ENCODE measurements at regions not wholly inside any gene's neighbourhood (a gene's known extent, or its start where the extent isn't known, plus 50 kb on each side); places are given as distances from the start of the nearest gene placed in this dataset.
"Not testable (repeated sequence)": the region's sequence is repeated elsewhere in the genome, so short reads cannot be mapped to it uniquely, and the experiment has no call there.

DNA sequence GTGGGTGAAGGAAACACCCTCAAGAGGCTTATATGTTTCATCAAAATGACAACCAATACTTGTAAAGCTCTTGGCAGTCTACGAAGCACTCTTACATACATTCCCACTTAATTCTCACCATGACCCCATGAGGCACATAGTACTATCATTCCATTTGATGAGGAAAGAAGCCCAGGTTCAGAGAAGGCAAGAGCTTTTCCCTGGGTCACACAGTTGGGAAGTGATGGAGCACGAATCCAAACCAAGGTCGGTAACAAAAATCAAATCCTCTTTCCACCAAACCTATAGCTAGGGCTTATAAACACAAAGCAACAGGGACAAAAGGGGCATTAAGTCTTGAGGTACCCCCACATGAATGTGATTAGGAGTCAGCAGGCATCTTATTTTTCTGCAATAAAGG lies 187.1 kb downstream of the UACA start:
- no peak for DNase-seq

DNA sequence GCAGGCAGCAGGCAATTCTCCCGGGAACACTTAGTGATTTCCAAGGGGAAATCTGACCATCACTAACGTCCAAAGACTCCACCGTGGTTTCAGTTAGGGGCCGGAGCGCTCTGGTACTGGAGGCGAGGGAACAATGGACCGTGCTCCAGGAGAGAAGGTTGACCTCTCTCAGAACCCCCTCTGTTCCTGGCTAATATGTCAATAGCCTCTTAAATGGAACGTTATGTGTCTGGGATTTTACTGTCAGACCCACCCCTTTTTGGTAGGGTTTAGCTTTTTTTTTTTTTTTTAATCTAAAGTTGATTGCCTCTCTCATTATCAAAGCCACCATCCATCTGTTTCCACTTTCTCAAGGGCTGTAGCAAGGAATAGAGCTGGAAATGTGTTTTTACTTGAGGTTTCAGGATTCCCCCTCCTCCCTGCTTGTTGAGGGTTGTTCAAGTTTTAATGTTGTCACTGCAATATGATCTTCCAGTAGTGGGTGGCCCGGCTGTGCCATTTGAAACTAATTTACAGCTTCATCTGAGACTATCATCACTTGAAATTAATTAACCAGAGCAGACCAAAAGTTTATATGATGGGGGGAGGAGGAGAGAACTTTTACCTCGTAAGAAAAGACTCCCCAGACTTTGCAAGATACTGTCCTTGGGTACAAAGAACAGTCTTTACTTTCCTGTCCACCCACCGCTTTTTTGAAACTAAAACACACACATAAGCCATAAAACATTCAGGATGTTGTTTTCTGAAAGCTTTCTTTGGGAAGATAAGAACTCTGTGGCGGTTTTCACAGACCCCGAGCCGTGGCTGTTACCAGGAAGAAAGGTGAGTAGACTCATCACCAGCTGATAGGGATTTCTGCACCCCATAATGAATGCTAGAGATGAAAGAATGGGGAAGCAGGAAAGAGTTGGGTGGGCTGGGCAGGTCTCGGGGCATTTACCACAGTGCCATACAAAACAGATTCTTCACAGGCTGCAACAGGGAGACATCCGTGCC lies 187.8 kb downstream of the UACA start:
- no peak for DNase-seq

DNA sequence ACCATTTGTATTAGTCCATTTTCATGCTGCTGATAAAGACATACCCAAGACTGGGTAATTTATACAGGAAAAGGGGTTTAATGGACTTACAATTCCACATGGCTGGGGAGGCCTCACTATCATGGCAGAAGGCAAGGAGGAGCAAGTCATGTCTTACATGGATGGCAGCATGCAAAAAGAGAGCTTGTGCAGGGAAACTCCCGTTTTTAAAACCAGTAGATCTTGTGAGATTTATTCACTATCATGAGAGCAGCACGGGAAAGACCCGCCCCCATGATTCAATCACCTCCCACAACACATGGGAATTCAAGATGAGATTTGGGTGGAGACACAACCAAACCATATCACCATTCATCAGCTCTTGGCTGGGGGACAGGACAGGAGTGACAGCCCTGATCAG lies 189.0 kb downstream of the UACA start:
- not testable (repeated sequence) for DNase-seq

- no peak for DNase-seq
Measured at GRCh38 chr15:70573121-70573850, 190.1 kb downstream of the UACA start.

- no peak for DNase-seq
Measured at GRCh38 chr15:70569714-70570231, 193.6 kb downstream of the UACA start.

DNA sequence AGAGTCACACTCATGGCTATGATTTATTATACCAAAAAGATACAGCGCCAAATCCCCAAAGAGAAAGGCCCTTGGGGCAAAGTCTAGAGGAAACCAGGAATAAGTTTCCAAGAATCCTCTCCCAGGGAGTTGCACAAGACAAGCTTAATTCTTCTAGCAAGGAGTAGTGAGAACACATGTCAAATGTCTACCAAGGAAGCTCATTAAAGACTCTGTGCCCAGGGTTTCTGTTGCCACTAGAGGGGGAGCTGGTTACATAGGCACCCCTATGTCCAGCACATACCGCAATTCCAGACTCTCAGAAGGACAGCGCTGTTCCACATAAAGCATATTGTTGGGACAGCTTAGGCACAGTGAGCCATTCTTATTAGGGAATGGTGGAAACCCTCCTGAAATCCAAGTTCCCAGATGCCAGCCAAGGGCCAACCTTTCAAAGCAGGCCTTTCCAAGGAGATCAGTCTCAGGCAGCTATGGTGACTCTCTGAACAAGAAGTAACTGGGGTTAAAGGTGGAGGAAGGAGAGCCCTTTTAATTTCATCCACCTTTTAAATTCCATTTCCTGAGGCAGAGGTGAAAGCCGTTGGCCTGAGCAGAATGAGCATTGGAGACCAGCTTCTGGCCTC lies 194.2 kb downstream of the UACA start:
- DNase-seq, result no peak

DNA sequence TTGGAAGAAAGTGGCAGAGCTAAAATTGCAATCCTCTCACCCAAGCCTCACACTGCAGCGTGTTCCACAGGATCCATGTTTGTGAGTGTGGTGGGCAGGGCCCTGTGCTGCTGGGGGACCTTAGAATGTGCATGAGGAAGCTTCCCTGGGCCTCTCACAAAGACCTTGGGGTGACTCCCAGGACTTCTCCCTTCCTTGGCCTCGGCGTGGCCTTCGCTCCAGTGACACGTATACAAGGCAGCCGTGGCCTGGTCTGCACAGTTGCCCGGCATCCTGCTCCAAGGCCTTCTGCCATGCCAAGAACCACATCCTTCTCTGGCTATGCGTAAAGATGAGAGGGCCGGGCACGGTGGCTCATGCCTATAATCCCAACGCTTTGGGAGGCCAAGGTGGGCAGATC lies 196.4 kb downstream of the UACA start:
- no peak for DNase-seq

DNA sequence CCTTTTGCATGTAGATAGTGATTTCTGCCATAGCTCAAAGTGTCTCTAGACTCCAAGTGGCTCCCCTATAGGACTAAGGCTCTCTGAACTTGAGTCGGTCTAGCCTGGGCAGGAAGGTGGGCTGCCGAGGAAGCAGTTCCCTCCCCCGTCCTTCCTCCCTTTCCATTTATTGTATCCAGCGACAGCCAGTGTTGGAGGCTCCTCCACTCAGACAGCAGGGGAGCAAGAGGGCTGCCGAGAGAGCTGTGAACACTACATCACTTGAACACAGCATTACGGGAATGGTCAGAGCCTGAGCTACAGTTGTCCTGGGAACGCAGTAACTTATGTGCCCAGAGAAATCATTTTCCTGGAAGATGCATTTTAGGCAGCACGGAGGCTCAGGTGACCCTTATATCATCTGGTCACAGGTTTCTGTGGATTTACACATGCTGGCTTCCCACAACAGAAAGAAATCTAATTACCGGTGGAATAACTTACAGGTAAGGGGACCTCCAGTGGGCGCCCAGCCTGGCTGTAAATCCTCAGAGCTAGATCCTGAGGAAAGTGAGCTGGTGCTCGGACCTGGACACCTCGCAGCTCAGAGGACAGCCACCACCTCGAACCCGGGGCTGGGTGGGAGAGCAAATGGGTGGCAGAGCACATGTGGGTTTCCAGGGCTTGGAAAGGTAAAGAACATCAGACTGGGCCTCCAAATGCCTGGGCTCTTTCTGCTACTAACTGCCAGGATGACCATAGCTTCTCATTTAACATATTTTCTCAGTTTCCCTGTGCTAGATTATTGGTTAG lies 197.1 kb downstream of the UACA start:
- DNase-seq, result no peak

- no peak for DNase-seq
Measured at GRCh38 chr15:70563561-70564095, 199.7 kb downstream of the UACA start.

DNA sequence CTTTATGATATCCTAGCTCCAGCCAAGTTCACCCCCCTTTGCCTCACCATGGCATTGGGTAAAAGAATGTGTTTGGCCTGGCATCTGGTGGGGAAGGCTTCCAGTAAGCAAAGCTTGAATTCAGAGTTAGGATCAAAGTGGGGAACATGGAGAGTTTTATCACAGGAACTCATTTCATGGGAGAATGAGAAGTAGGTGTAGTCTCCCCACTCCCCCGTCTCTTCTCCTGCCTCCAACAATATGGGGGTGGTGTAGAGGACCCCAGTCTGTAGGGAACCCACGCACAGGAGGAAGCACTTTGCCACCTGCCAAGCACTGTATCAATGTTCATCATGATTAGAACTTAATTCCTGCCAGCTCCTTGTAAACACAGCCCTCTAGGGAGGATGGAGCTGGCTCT lies 200.5 kb downstream of the UACA start:
- no peak for DNase-seq

- no peak for DNase-seq
Measured at GRCh38 chr15:70561885-70562284, 201.5 kb downstream of the UACA start.

DNA sequence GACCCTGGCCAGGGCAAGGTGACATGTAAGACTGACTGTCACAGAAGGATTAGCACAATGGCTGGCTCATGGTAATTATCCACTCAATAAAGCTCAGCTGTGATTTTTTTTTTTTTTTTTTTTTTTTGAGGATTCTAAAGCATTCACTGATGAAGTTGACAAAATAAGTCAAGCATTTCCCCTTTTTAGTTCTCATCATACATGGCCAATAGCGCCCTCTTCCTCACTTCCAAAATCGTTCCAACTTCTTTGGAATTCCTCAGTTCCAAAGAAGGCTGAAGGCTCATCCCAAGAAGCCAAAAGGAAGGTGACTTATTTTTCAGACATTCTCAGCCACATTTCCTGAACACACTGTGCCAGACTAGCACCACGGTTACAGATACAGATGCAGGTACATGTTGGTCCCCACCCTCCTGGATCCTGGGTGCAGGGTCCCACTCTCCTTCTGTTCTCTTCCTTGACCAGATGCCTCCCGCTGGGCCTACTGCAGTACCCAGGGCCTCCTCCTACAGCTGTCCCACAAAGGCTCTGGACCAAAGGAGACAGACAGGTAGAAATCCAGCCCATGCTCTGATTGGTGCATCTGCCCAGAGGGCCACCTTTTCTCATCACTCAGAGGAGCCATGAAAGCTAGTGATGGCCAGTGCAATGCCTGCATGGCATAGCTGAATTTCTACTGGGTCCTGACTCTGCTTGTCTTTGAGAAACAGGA lies 202.6 kb downstream of the UACA start:
- no peak for DNase-seq

DNA sequence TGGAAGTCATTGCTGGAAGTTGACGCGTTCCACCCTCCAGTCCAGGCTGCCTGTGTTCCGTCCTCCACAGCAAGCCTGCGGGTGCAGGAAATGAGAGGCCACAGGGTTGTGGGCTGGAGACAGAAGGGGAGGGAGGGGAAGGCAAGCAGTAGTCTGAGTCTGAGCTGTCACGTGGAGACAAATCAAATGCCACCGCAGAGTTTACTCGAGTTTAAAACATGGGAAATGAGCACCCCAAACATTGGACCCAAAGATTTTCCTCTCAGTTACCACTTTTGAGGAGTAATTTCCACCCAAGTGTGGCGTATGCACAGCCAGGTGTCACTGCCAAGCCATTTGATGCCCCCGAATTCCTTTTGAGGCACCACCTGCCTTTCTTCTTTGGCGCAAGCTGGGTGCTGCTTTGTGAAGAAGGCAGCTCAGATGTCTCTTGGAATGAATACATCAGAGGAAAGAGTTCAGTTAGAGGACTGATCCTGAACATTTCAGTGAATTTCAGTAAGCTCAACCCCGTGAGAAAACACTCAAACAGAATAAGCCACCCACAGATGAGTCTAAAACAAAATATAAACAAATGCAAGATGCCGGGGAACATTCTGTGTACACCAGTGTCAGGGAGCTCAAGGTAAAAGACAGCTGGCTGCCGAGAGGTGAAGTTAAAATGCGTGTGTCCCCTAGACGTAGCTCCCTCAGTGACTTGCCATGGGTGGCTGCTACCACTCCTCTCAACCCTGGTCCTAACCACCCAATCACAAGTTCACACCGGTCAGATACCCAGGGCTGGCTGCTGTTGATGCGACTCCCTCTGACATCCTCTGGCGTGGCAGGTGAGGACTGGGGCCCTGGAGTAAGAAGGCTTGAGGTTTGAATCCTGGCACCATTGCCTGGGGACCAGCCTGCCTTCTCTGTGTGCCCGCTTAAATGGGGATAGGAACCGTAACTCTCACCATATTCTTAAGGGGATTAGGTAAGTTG lies 203.8 kb downstream of the UACA start:
- no peak for DNase-seq

DNA sequence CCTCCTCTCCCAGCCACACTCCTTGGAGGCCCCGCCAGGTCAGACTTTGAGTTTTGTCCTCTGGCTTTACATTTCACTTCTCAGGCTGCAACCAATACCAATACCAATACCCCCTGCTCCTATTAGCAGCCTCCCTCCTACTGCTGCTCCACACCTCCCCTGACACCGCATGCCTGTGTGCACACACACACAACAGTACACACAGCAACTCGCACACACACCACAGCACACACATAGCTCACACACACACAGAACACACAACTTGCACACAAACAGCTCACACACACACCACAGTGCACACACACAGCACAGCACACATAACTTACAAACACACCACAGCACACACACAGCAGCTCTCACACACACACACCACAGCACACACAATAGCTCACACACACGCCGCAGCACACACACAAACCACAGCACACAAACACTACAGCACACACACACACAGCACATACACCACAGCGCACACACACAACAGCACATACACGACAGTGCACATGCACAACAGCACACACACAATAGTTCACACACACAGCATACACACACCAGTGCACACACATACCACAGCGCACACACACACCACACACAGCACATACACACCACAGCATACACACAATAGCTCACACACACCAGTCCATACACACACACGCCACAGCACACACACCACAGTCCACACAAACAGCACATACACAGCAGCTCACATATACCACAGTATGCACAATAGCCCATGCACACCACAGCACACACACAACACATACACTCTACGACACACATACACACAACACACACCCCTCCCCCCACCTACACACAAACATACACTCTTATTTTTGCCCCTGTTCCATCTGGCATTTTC lies 204.7 kb downstream of the UACA start:
- DNase-seq, result no peak

DNA sequence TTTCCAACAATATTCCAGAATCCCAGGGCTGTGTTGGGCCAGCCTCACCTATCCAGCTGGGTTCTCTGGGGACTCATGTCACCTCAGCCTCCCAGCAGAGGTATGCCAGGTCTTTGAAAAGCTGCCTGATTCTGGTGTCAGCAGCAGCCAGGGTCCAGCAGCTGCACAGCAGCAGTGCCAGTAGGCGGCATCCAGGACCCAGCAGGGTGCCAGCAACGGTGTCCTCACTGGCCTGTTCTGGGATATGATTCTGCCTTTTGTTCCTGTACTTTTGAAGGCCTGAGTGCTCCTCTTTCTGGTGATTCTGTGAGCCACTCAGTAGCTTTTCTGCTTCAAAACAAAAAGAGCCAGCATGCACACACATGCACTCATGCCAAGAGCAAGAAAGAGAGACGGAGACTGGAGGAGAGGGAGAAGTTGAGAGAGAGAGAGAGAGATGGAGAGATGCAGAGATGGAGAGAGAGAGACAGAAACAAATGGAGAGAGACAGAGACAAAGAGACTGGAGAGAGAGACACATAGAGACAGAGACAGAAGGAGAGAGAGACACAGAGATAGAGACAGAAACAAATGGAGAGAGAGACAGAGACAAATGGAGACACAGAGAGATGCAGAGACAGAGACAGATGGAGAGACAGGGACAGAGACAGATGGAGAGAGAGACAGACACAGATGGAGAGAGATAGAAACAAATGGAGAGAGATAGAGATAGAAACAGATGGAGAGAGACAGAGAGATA lies 205.7 kb downstream of the UACA start:
- DNase-seq, result peak; percentile 3

DNA sequence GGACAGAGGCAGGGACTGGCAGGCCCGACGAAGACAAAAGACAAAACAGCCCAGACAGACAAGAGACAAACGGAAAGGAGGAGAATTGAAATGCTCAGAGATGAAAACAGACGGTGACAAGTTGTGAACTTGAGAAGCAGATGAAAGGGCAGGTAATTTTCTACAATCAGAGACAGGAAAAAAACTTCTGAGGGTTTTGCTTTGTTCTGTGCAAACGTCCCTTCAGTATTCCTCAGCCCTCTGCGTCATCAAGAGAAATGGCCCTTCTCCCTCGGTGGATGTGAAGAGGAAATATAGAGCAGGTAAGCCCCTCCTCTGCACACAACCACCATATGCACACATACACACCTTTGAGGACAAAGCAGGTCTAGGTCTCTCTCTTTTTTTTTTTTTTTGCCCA lies 206.6 kb downstream of the UACA start:
- no peak for DNase-seq

DNA sequence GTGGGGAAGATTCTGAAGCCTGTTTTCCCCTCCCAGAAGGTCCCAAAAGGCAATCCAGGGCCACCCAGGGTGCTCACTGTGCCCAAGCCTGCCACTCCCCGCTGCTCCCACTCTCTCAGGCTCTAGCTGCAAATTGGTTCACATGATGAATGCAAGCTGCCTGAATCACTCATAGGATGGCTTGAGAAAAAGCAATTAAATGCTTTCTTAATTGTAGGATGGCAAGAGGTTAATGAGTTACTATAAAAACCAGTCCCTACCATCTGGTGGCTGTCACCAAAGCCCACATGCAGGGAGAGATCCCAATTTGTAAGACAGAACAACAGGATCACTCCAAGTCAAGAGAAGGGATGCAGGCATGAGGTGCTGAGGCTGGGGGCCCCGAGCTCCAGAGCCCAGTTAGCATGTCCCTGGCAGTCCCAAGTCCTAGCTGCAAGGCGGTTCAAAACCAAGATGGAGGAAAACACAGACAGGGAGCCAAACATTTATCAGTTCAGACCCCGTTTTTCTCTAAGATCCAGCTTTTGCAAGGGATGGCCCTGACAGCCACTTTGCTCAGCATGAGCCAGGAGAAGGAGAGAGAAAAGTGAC lies 207.1 kb downstream of the UACA start:
- no peak for DNase-seq

DNA sequence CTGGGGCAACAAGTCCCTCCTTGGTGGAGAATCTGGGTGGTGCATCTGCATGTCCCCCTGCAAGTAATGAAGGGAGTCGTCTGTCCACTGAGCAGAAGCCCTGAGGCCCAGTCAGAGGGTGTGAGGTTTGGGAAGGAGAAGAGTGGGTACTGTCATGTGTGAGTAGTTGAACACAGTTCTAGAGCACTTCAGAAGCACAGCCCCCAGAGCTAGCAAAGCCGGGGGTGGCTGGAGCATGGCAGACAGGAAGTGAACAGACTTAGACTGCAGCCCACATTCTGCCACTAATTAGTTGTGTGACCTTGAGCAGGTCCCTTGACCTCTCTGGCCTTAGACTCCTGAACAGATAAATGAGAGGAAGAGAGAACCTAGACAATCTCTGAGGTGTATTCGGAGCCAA lies 207.6 kb downstream of the UACA start:
- DNase-seq, result no peak
